ENCODE measurements at regions not wholly inside any gene's neighbourhood (a gene's known extent, or its start where the extent isn't known, plus 50 kb on each side); places are given as distances from the start of the nearest gene placed in this dataset.

- no peak for DNase-seq (ENCODE audit: low spot score)
- H3K36me3 Mint-ChIP-seq (ENCODE audit: low read depth): no peaks in the 10 kb centered on the region
- H3K27me3 Mint-ChIP-seq (ENCODE audit: insufficient read depth): no peaks in the 10 kb centered on the region
- intact Hi-C loops (cut with micrococcal nuclease): no loop called here
- no peaks in the 10 kb centered on the region for H3K4me1 Mint-ChIP-seq (ENCODE audit: low read depth)
- H3K9me3 Mint-ChIP-seq: peaks cover 8% of the 10 kb centered on the region
- no peak overlapping the region for H3K27ac Mint-ChIP-seq
- H3K4me3 Mint-ChIP-seq: no peak overlapping the region
Observed at GRCh38 chr16:63628812-63629211, 1493.1 kb downstream of the CDH11 start.

- Mint-ChIP-seq H3K4me1 (ENCODE audit: low read depth) (no peaks in the 10 kb centered on the region), H3K9me3 (peaks cover 3% of the 10 kb centered on the region), H3K27ac (no peak overlapping the region), H3K27me3 (ENCODE audit: insufficient read depth) (no peaks in the 10 kb centered on the region), H3K36me3 (ENCODE audit: low read depth) (no peaks in the 10 kb centered on the region), H3K4me3 (no peak overlapping the region)
- intact Hi-C loops (cut with micrococcal nuclease): no loop called here
- DNase-seq (ENCODE audit: low spot score): no peak
Observed at GRCh38 chr16:63625126-63625525, 1496.7 kb downstream of the CDH11 start.

- H3K36me3 Mint-ChIP-seq (ENCODE audit: low read depth): no peaks in the 10 kb centered on the region
- no peak for DNase-seq (ENCODE audit: low spot score)
- no peak overlapping the region for H3K27ac Mint-ChIP-seq
- H3K4me1 Mint-ChIP-seq (ENCODE audit: low read depth): no peaks in the 10 kb centered on the region
- H3K9me3 Mint-ChIP-seq: peaks cover 12% of the 10 kb centered on the region
- intact Hi-C loops (cut with micrococcal nuclease): no loop called here
- H3K4me3 Mint-ChIP-seq: no peak overlapping the region
- no peaks in the 10 kb centered on the region for H3K27me3 Mint-ChIP-seq (ENCODE audit: insufficient read depth)
Observed at GRCh38 chr16:63623551-63624039, 1498.3 kb downstream of the CDH11 start.

GRCh38 chr16:63618896-63619485 is 1502.9 kb downstream of the CDH11 start:
- DNase-seq (ENCODE audit: low spot score): no peak
- Mint-ChIP-seq H3K4me3 (no peak overlapping the region), H3K36me3 (ENCODE audit: low read depth) (no peaks in the 10 kb centered on the region), H3K27ac (no peak overlapping the region), H3K27me3 (ENCODE audit: insufficient read depth) (no peaks in the 10 kb centered on the region), H3K9me3 (peaks cover 15% of the 10 kb centered on the region), H3K4me1 (ENCODE audit: low read depth) (no peaks in the 10 kb centered on the region)
- intact Hi-C loops (cut with micrococcal nuclease): no loop called here

GRCh38 chr16:63617990-63618763 is 1503.7 kb downstream of the CDH11 start:
- H3K27me3 Mint-ChIP-seq (ENCODE audit: insufficient read depth): no peaks in the 10 kb centered on the region
- DNase-seq (ENCODE audit: low spot score): no peak
- H3K36me3 Mint-ChIP-seq (ENCODE audit: low read depth): no peaks in the 10 kb centered on the region
- H3K27ac Mint-ChIP-seq: no peak overlapping the region
- H3K4me1 Mint-ChIP-seq (ENCODE audit: low read depth): no peaks in the 10 kb centered on the region
- peaks cover 22% of the 10 kb centered on the region for H3K9me3 Mint-ChIP-seq
- intact Hi-C loops (cut with micrococcal nuclease): no loop called here
- no peak overlapping the region for H3K4me3 Mint-ChIP-seq

GRCh38 chr16:63617047-63617989 is 1504.5 kb downstream of the CDH11 start:
- Mint-ChIP-seq H3K9me3 (peaks cover 29% of the 10 kb centered on the region), H3K4me1 (ENCODE audit: low read depth) (no peaks in the 10 kb centered on the region), H3K36me3 (ENCODE audit: low read depth) (no peaks in the 10 kb centered on the region), H3K4me3 (no peak overlapping the region), H3K27me3 (ENCODE audit: insufficient read depth) (no peaks in the 10 kb centered on the region), H3K27ac (no peak overlapping the region)
- intact Hi-C loops (cut with micrococcal nuclease): no loop called here
- DNase-seq (ENCODE audit: low spot score): no peak

GRCh38 chr16:63614429-63614828 is 1507.4 kb downstream of the CDH11 start:
- no peaks in the 10 kb centered on the region for H3K27me3 Mint-ChIP-seq (ENCODE audit: insufficient read depth)
- H3K9me3 Mint-ChIP-seq: peaks cover 37% of the 10 kb centered on the region
- no peak for DNase-seq (ENCODE audit: low spot score)
- intact Hi-C loops (cut with micrococcal nuclease): no loop called here
- no peak overlapping the region for H3K27ac Mint-ChIP-seq
- H3K4me3 Mint-ChIP-seq: no peak overlapping the region
- H3K4me1 Mint-ChIP-seq (ENCODE audit: low read depth): no peaks in the 10 kb centered on the region
- H3K36me3 Mint-ChIP-seq (ENCODE audit: low read depth): no peaks in the 10 kb centered on the region

- no peaks in the 10 kb centered on the region for H3K27me3 Mint-ChIP-seq (ENCODE audit: insufficient read depth)
Observed at GRCh38 chr16:63613701-63614100, 1508.2 kb downstream of the CDH11 start.

GRCh38 chr16:63612462-63613227 is 1509.2 kb downstream of the CDH11 start:
- Mint-ChIP-seq H3K4me3 (no peak overlapping the region), H3K27ac (no peak overlapping the region), H3K27me3 (ENCODE audit: insufficient read depth) (no peaks in the 10 kb centered on the region), H3K36me3 (ENCODE audit: low read depth) (no peaks in the 10 kb centered on the region), H3K4me1 (ENCODE audit: low read depth) (no peaks in the 10 kb centered on the region), H3K9me3 (peaks cover 32% of the 10 kb centered on the region)
- no peak for DNase-seq (ENCODE audit: low spot score)
- intact Hi-C loops (cut with micrococcal nuclease): no loop called here

More at GRCh38 chr16:63613701-63614100, 1508.2 kb downstream of the CDH11 start:
- Mint-ChIP-seq H3K4me1 (ENCODE audit: low read depth) (no peaks in the 10 kb centered on the region), H3K4me3 (no peak overlapping the region), H3K27ac (no peak overlapping the region), H3K36me3 (ENCODE audit: low read depth) (no peaks in the 10 kb centered on the region), H3K9me3 (peaks cover 30% of the 10 kb centered on the region)
- DNase-seq (ENCODE audit: low spot score): no peak
- intact Hi-C loops (cut with micrococcal nuclease): no loop called here

GRCh38 chr16:63606778-63607177 is 1515.1 kb downstream of the CDH11 start:
- H3K4me1 Mint-ChIP-seq (ENCODE audit: low read depth): no peaks in the 10 kb centered on the region
- H3K9me3 Mint-ChIP-seq: peaks cover 20% of the 10 kb centered on the region
- intact Hi-C loops (cut with micrococcal nuclease): no loop called here
- H3K36me3 Mint-ChIP-seq (ENCODE audit: low read depth): no peaks in the 10 kb centered on the region
- no peaks in the 10 kb centered on the region for H3K27me3 Mint-ChIP-seq (ENCODE audit: insufficient read depth)
- DNase-seq (ENCODE audit: low spot score): no peak
- no peak overlapping the region for H3K4me3 Mint-ChIP-seq
- no peak overlapping the region for H3K27ac Mint-ChIP-seq

- Mint-ChIP-seq H3K9me3 (peaks cover 33% of the 10 kb centered on the region), H3K4me1 (ENCODE audit: low read depth) (no peaks in the 10 kb centered on the region), H3K36me3 (ENCODE audit: low read depth) (no peaks in the 10 kb centered on the region), H3K27me3 (ENCODE audit: insufficient read depth) (no peaks in the 10 kb centered on the region), H3K4me3 (no peak overlapping the region), H3K27ac (no peak overlapping the region)
- DNase-seq (ENCODE audit: low spot score): no peak
- intact Hi-C loops (cut with micrococcal nuclease): no loop called here
Observed at GRCh38 chr16:63602206-63602927, 1519.5 kb downstream of the CDH11 start.

- no peak for DNase-seq (ENCODE audit: low spot score)
- no peak overlapping the region for H3K27ac Mint-ChIP-seq
- no peaks in the 10 kb centered on the region for H3K4me1 Mint-ChIP-seq (ENCODE audit: low read depth)
- no peak overlapping the region for H3K4me3 Mint-ChIP-seq
- intact Hi-C loops (cut with micrococcal nuclease): no loop called here
- no peaks in the 10 kb centered on the region for H3K27me3 Mint-ChIP-seq (ENCODE audit: insufficient read depth)
- H3K9me3 Mint-ChIP-seq: peaks cover 29% of the 10 kb centered on the region
- H3K36me3 Mint-ChIP-seq (ENCODE audit: low read depth): no peaks in the 10 kb centered on the region
Observed at GRCh38 chr16:63596716-63597115, 1525.1 kb downstream of the CDH11 start.
